Glomerular visceral epithelial cell (primary cell): ENCODE measurements at regions not wholly inside any gene's neighbourhood (a gene's known extent, or its start where the extent isn't known, plus 50 kb on each side); places are given as distances from the start of the nearest gene placed in this dataset.
"Not testable (repeated sequence)": the region's sequence is repeated elsewhere in the genome, so short reads cannot be mapped to it uniquely, and the experiment has no call there.

Experiments used
- DNase-seq: peaks from one replicate; pipeline ENCODE4 v3.0.0-alpha.2; 2016; ENCODE audit errors: extremely low spot score

- DNase-seq: no peak
These were observed 80.1 kb upstream of the SHANK2 start for GRCh38 chr11:71332447-71332846.

- DNase-seq: no peak
These were observed 79.7 kb upstream of the SHANK2 start for GRCh38 chr11:71332046-71332445.

GRCh38 chr11:71331631-71332030 lies 79.3 kb upstream of the SHANK2 start:
- no peak for DNase-seq

GRCh38 chr11:71330996-71331395 lies 78.6 kb upstream of the SHANK2 start:
- DNase-seq: no peak

GRCh38 chr11:71330349-71330748 lies 78.0 kb upstream of the SHANK2 start:
- DNase-seq: no peak

GRCh38 chr11:71329786-71330185 lies 77.4 kb upstream of the SHANK2 start:
- no peak for DNase-seq

GRCh38 chr11:71329165-71329510 lies 76.8 kb upstream of the SHANK2 start:
- no peak for DNase-seq

GRCh38 chr11:71327156-71328085 lies 75.0 kb upstream of the SHANK2 start:
- DNase-seq: no peak

GRCh38 chr11:71326328-71326940 lies 74.1 kb upstream of the SHANK2 start:
- no peak for DNase-seq

- DNase-seq: no peak
These were observed 73.3 kb upstream of the SHANK2 start for GRCh38 chr11:71325418-71326327.

GRCh38 chr11:71324788-71325417 lies 72.5 kb upstream of the SHANK2 start:
- no peak for DNase-seq

GRCh38 chr11:71323876-71324526 lies 71.6 kb upstream of the SHANK2 start:
- DNase-seq: no peak

GRCh38 chr11:71322861-71323582 lies 70.6 kb upstream of the SHANK2 start:
- no peak for DNase-seq

GRCh38 chr11:71322192-71322735 lies 69.9 kb upstream of the SHANK2 start:
- no peak for DNase-seq

GRCh38 chr11:71321433-71322191 lies 69.2 kb upstream of the SHANK2 start:
- DNase-seq: no peak

GRCh38 chr11:71316701-71317100 lies 64.3 kb upstream of the SHANK2 start:
- DNase-seq: no peak

GRCh38 chr11:71312616-71313015 lies 60.2 kb upstream of the SHANK2 start:
- DNase-seq: not testable (repeated sequence)

GRCh38 chr11:71311928-71312510 lies 59.6 kb upstream of the SHANK2 start:
- no peak for DNase-seq
